GM23248 (cell line): ENCODE measurements at regions not wholly inside any gene's neighbourhood (a gene's known extent, or its start where the extent isn't known, plus 50 kb on each side); places are given as distances from the start of the nearest gene placed in this dataset.

Source experiments
- EZH2 ChIP-seq: fragments of 200-600 bp; sonication (generic); IDR thresholded peaks from 2 replicates; pipeline ENCODE4 v1.6.1; 2018; ENCODE audit warnings: antibody characterized with exemption, mild to moderate bottlenecking; ENCODE audit not compliant: insufficient read depth, poor library complexity, severe bottlenecking
- EZH2phosphoT487 ChIP-seq: fragments of 200-600 bp; sonication (generic); IDR thresholded peaks from 2 replicates; pipeline ENCODE4 v1.6.1; 2018; ENCODE audit warnings: antibody characterized with exemption, moderate library complexity, mild to moderate bottlenecking, low read depth; ENCODE audit not compliant: insufficient read depth

DNA sequence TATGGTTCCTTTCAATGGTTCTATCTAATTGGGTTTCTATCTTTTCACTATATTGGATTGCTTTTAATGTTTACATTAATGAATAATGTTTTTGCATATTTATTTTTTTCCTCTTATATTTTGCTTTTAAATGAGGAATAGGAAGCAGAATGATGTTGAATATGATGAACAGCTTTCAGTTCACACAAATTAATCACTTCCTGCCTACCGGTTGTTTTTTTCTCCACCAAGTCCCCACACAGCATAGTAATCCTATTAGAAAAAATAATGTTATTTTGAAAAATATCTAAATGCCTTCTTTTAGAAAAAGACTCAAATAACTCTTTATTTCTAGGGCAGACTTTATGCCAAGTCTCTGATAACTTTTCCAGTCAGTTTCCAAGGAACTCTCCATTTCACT, 184.9 kb upstream of the MIR17HG start:
- no peak for TF ChIP-seq EZH2phosphoT487
- no peak for TF ChIP-seq EZH2
